Stimulated activated CD8-positive, alpha-beta memory T cell treated with anti-CD3 and anti-CD28 coated beads, Interleukin-7, amount 100 ng/mL, for 24 hours (primary cell): ENCODE measurements at regions not wholly inside any gene's neighbourhood (a gene's known extent, or its start where the extent isn't known, plus 50 kb on each side); places are given as distances from the start of the nearest gene placed in this dataset.
"Not testable (repeated sequence)": the region's sequence is repeated elsewhere in the genome, so short reads cannot be mapped to it uniquely, and the experiment has no call there.

Experiments used
- DNase-seq: peaks from one replicate; pipeline ENCODE4 v3.0.0-alpha.2; 2020; ENCODE audit warnings: low read depth

DNA sequence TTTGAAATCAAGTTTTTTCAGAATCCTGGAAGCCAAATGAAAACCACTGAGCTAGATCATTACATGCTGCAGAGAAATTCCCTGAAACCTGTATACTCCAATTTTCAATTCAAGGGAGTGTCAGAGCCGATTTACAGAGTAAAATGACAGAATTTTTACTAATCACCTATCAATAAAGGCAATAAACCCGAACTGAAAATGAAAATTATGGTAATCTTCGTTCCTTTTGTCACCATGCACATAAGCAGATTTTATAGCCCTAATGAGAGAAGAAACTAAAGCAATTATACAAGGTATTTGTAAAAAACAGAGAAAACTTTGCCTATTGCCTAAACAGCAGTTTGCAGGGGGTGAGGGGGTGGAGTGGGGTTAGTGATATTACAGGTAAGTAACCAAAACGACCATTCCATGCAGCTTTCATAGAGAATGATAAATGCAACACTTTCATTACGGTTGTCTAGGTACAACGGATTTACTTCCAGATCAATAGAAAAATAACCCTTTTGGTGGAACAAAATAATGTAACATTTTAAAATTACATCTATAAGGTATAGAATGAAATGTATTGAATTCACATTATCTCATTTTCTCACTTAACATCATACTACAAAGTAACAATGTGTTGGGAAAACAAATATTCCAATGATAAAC, 115.2 kb upstream of the BEND6 start:
- DNase-seq, result no peak

DNA sequence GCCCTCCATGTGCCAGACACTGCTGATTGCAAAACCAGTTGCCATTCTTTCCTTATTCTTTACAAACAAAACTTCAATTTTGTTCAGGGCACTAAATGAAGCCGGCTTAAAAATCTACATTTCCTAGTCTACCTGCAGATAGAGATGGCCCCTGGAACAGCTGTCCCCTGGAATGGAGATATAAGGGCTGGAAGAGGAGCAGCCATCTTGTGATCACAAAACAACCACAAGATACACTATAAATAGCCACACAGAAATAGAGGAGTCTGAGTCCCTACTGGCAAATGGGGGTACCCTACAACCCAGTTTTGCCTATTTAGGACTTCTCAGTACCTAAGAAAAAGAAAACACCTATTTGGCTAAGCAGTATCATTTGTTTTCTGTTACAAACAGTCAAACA, 115.9 kb upstream of the BEND6 start:
- no peak for DNase-seq

DNA sequence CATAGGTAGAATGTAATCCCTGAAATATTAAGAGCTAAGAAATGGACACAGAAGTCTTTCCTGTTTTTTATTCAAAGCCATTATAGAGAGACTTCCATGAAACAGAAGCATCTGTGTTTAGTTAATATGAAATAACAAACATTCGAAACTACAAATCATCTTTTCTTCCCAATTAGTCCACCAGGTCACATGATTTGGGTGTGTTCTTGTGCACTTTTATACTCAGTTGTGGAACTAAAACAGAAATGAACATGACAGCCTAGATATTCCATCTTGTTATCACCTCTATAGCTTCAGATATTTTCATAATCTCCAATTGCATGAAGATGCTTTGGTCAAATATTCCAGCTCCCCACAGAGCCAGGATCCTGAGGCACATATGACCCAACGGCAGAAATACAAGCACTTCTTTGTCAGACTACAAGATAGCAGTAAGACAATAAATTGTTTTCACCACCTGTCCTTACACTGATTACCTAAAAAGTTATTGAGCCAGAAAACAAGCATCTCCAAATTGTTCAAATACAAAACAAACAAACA, 116.8 kb upstream of the BEND6 start:
- DNase-seq, result no peak

DNA sequence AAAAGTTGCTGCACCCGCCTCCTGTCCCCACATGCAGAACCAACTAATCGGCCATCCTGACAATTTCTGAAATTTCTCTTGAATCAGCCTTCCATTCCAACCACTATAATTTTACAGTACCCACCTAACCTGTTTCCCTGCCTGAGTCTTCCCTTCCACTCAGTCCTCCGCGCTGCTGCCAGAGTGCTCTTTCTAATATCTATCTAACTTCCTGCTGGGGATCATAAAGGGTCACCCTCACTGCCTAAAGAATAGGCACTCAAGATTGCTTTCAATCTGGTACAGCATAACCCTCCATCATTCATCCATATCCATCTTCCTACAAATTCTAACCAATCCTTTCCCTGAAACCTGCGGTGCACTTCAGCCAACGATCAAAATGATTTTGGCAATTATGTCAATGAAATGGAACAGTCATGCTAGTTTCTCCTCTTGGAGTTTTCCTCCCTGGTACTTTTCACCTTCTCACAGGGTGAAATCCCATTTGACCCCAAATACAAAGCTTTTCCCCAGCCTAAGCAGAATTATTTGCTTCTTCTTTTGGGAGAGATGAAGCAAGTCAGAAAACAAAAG, 117.5 kb upstream of the BEND6 start:
- no peak for DNase-seq

DNA sequence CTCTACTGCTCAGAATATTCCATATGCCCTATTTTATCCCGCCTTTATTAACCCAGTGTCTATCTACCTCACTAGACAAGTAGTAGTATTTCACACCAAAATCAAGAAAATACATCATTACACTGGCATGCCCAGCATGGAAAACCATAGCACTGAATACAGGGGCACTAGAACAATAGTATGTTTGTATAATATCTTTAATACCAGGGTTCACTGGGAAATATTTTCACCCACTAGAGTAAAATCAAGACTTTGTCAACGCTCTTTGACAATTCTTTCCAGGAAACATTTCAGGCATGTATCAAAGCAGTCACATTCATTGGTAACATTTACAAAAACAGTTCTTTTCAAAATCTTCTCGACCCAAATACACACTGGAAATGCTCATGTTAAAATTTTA, 119.3 kb upstream of the BEND6 start:
- no peak for DNase-seq

DNA sequence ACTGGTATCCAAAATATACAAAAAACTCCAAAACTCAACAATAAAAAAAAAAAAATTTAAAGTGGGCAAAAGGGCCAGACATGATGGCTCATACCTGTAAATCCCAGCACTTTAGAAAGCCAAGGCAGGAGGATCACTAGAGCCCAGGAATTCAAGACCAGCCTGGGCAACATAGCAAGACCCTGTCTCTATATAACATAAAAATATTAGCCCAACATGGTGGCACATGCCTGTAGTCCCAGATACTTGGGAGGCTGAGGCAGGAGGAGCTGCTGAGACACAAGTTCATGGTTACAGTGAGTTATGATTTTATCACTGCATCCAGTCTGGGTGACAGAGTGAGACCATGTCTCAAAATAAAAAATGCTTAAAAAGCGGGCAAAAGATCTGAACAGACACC, 121.0 kb upstream of the BEND6 start:
- DNase-seq, result no peak

DNA sequence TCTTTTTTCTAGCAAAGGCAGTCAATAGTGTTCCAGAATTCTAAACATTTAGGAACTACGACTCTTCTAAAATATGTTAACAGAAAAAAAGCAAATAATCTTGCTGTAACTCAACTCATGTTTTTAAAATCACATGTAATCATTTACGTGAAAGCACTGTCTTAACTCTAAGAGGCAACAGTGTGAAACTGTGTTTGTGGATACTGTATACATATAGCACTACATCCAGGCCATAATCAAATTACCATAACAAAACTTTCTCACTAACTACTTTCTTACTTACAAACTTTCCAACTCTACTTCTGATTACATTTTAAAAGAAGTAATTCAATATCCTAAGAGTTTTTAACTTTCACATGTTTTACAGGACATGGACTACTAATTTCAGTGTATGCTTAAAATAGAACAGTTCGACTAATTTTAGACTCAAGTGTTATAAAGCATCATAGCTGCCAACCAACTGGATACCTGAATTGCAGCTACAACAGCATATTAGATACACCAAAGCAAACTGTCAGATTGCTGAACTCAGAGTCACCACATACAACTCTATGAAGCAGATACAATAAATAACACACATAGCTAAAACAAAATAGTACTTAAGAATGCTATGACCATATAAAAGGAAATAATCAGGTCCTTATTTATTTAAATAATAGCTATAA, 121.6 kb upstream of the BEND6 start:
- DNase-seq, result no peak

DNA sequence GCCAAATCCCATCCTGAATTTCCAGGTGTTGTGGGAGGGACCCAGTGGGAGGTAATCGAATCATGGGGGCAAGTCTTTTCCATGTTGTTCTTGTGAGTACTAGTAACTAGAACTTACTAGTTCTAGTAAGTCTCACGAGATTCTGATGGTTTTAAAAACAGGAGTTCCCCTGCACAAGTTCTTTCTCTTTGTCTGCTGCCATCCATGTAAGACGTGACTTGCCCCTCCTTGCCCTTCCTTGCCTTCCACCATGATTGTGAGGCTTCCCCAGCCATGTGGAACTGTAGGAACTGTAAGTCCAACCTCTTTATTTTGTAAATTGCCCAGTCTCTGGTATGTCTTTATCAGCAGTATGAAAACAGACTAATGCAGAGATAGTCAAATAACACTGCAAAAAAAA, 122.7 kb upstream of the BEND6 start:
- DNase-seq, result no peak

DNA sequence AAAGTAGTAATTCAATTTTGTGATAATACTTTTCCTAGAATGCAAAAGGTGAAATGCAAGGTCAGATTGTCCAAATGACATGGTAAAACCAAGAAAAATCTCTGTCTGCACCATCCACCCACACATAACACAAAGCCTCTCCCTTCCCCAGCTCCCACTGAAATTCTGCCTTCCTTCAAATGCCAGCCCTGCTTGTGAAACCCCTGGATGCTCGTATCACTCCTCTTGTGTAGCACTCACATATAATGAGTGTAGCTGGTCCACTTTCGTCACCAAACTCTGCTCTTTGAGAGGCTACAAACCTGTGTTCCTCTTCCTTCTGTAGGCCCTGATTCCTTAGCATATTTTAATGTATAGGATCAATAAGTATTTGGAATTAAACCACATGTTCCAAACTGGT, 123.6 kb upstream of the BEND6 start:
- no peak for DNase-seq

DNA sequence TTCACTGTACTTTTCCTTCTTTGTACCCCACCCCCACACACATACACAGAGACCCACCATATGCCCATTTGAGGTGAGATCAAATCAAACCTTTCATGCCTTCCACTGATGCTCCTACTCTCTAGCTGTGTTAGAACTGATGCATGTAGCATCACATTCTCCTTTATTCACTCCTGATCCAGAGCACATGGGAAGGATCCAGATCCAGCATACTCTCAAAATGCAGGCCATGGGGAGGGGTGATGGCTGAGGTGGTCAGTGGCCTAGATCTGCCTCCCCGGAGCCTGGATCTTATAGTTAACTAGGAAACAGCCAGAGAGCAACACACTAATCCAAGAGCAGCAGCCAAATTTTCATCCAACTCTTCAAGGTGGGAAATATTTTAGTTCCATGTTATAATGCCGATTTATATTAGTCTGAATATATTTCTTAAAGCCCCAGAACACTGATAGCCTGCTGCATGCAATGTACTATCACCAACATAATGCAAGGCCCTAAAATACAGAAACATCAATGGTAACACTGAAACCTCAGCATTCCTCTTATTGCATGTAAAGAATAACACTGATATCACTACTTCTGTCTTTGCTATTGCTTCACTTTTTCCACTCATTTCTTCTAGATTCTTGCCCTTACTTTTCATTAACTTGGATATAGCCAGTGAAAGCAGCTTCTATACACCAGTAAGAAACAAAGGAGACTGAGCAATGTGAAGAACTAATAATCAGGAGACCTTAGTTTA, 126.8 kb upstream of the BEND6 start:
- DNase-seq, result no peak

DNA sequence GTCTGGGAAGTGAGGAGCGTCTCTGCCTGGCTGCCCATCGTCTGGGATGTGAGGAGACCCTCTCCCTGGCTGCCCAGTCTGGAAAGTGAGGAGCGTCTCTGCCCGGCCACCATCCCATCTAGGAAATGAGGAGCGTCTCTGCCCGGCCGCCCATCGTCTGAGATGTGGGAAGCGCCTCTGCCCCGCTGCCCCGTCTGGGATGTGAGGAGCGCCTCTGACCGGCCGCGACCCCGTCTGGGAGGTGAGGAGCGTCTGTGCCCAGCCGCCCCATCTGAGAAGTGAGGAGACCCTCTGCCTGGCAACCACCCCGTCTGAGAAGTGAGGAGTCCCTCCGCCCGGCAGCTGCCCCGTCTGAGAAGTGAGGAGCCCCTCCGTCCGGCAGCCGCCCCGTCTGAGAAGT, 130.5 kb upstream of the BEND6 start:
- not testable (repeated sequence) for DNase-seq

DNA sequence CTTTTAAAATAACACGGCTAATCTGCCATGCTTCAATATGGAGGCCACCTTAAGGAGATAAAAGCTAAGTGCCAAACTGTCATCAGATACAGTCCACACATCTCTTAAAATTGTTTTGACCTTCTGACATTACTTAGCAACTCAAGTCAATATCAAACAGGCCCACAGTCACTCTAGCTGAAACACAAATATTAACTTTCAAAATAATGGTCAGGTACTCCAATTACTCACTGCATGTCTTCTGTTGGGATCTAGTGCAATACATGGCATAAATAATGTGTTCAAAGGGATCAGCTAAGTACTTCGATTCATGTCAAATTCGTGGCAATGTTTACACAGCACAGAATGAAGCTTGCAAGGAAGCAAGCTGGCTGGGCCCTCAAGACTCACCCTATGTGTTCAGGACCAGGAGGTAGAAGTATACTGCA, 133.9 kb upstream of the BEND6 start:
- no peak for DNase-seq

DNA sequence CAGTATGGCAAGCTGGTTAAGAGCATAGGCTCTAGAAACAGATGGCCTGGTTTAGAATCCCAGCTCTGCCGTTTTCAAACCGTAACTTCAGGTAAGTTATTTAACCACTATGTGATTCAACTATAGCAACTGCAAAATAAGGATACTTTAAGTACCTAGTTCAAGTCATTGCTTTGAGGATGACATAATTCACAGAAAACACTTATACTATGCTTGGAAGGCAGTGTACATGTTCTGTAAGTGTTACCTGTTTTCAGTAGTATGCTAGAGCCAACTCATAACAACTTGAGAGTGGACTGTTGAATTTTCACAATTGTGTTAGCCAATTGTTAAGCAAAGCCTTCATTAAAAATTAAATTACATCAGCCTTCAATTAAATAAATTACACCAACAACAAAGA, 134.8 kb upstream of the BEND6 start:
- DNase-seq, result no peak

DNA sequence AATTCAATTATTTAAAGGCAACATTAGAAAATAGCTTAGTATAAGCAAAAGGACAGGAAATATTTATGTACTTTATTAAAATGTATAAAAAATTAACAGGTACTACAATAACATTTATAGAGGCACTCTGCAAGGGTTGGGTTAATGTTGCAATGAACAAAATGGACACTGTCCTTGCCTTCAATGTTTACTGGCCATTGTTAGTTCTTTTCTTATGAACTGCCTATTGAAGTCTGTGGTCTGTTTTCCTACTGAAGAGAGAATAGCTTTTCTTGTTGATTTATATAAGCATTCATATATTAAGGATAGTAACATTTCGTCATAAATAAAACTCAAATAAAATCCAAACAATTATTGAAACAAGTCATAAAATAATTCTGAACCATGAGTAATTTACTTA, 135.3 kb upstream of the BEND6 start:
- no peak for DNase-seq

DNA sequence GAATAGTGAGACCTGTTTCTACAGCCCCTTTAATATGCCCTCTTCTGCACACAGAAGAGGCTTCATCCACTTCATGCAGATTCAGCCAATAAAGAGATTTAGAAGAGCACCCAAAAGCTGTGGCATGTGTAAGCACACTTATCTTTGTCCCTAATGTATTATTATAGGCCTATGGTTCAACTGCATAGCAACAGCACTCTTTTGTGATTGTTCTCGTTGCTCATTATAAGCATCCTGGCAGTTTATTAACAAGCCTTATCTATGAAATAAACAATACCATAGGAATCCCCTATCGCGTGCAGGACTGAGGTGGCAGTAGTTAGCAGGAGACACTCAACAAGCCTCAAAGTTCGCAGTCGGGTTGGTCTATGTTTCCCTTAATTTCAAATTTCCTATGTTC, 138.5 kb upstream of the BEND6 start:
- no peak for DNase-seq

DNA sequence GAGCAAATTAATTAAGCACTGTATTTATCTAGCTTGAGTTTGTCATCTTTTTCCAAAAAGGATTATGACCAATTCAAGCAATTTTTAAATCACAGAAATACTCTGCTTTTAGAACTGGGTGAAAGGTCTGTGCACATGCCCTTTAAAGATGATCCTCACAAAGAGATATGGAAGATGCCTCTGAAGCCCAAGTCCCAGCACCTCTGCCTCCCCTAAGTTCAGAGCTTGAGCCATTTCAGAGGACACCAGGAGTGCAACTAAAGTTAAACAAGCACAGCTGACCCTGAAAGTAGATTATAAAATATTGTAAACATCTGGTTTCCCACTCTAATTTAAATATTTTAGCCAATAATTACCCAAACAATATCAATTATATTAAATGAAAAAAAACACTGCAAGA, 139.5 kb upstream of the BEND6 start:
- DNase-seq, result no peak

DNA sequence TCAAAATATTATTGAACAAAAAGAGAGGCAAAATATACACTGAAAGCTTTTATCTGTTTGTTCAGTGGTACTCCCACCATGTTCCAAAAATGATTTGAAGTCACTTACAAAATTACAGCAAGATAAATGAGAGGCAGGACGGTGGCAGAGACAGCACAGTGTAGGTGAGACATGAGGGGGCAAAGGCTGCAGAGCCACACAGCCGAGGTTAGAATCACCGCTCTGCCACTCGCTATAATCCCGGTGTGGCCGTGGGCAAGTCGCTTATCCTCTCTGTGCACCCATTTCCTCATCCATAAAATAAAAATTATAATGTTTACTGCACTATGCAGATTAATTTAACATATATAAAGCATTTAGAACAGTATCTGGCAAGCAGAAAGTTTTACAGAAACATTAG, 140.1 kb upstream of the BEND6 start:
- DNase-seq, result no peak

DNA sequence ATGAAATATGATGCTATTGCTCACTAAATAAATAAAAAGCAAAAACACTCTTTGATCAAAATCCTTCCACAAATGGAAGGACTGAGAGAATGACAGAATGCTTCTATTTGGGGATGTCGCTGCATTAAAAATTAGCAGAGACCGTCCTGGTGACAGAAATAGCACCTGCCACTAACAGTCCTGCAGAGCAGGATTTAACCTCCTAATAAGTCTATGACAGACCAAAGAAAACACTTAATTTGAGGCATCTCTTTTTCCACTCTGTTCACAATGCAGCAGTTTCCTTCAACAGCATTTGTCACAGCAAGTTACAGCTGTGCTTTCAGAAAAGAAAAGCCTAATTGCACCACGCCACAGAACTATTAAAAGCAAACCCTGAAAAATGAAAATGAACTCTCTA, 140.6 kb upstream of the BEND6 start:
- DNase-seq, result no peak

DNA sequence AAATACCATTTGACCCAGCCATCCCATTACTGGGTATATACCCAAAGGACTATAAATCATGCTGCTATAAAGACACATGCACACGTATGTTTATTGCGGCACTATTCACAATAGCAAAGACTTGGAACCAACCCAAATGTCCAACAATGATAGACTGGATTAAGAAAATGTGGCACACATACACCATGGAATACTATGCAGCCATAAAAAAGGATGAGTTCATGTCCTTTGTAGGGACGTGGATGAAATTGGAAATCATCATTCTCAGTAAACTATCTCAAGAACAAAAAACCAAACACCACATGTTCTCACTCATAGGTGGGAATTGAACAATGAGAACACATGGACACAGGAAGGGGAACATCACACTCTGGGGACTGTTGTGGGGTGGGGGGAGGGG, 142.1 kb upstream of the BEND6 start:
- not testable (repeated sequence) for DNase-seq

DNA sequence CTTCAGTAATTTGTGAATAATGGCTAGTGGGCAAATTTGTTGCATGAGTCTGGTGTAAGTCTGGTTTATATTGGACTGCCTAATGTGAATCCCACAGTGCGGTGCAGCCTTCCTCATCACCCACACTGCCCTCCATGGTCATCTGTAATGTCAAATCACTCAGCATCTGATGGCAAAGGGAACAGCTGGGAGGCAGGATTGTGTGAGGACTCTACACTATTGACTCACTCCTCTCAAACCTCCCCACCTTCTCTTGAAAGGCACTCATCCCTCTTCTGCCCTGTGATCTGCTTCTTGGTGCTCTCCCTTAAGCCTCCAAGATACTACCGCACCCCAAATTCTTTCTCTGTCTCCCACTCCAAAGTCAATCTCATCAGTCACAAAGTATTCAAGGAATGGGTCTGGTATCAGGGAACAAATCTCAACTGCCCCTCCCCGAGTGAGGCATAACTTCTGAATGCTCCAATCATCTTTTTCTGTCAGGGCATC, 146.0 kb upstream of the BEND6 start:
- DNase-seq, result no peak

DNA sequence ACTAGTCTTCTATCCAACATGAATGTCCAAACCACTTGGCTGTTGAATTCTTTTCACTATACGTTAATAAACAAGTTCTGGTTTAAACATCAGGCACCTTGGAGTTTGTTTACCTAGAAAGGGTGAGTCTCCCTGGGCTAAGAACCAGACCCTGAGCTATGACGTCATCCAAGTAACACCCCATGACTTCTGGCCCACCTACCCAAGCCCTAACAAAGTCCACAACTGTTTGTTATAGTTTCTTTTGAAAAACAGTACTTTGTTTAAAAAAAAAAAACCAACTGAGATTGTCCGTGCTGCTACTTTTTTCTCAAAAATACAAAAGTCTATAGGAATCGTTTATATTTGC, 146.9 kb upstream of the BEND6 start:
- no peak for DNase-seq

DNA sequence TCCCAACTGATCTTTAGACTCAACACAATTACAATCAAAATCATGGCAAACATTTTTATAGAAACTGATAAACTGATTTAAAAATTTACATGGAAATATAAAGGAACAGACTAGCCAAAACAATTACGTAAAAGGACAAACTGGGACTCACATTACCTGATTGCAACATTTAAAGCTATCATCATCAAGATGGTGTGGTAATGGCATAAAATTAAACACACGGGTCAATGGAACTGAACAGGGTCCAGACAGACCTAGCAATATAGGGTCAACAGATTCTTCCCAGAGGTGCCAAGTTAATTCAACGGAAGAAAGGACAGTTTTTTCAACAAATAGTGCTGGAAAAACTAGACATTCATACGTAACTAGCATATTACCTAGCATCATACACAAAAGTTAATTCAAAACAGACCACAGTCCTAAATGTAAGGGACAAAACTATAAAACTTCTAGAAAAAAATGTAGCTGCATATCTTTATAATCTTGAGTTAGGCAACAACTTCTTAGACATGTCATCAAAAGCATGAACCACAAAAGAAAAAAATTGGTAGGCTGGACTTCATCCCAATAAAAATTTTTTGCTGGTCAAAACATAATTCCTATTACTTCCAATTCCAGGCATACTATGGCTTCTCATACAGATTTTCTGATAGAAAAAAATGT, 147.4 kb upstream of the BEND6 start:
- no peak for DNase-seq
